HG03159 (cell line): ENCODE measurements at regions not wholly inside any gene's neighbourhood (a gene's known extent, or its start where the extent isn't known, plus 50 kb on each side); places are given as distances from the start of the nearest gene placed in this dataset.

Experiments
- ATAC-seq: cut with Tn5 transposase; IDR thresholded peaks from one replicate; pipeline ENCODE4 v1.9.1; 2021; ENCODE audit warnings: mild to moderate bottlenecking, moderate library complexity; ENCODE audit not compliant: unreplicated experiment

DNA sequence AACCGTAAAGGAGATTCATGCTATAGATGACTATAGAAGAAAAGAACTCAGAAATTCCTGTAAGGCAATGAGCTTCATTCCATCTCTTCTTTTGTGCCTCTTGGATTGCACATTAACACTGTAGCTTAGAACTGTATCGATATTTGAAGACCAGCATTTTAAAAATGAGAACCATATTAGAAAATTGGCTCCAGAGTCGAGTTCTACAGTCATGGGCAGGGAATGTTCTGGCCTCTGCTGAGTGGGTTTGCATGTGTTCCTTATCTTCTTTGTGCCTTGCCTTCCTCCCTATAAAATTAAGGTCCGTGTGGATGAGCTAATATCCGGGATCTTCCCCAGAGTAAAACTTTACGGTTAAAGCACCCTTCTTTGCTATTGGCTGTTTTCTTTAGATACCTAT, 77.4 kb upstream of the PLCL2 start:
- no peak for ATAC-seq

DNA sequence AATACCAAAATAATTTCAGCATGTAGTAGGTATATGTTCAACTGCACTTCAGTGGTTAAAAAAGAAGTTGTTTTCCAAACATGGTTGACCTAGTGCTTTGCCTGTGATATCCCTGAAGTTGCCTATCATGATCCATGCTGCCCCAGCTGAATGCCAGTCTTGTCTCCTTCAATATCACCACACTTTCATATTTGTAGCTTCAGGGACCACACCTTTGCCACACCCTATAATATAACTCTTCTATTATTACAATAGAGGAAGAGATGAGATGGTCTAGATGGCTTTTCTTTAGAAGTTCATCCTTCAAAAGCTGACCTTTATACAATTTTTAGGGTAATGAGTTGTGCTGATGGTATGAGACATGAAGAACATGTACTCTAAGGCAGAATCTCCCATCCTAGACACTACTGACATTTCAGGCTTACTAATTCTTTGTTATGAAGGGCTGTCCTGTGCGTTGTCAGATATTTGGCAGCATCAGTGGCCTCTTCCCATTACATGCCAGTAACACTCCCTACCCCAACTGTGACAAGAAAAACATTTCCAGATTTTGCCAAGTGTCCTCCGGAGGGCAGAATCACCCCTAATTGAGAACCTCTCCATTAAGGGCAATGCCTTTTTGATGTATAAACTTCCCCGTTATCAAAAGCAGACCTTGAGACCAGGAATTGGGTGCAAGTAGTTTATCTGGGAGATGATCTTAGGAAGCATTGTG, 76.2 kb upstream of the PLCL2 start:
- no peak for ATAC-seq

DNA sequence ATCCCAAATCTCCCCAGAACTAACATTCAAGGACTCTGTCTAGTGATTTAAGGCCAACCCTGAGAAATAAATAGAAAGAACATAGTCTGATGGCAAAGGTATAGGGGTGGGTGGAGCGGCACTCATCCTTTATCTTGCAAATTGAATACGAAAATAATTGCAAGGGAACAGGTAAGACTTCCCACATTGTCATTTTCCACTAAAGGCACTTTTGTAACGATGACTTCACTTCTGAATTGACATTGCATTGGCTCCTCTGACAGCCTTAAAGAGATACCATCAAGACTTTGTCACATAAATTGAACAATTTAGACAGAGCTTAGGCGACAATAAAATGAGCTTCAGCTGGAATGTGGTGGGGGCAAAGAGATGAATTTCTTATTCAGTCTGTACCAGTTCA, 75.3 kb upstream of the PLCL2 start:
- no peak for ATAC-seq

DNA sequence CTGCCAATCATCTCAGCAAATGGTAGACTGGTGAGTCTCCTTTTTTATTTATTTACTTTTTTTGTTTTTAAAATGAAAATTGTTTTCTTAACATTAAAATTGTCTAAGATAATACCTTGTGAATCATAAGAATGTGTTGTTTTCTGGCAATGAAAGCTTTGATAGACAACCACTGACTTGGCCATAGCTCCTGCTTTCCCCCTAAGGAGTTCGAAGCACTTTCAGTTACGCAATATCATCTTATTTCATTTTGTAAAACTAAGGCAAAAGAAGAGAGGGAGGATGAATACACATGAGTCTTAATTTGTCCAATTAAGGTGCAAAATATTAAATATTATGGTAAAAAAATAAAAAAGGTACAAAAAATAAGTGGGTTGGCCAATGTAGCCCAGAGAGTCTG, 74.8 kb upstream of the PLCL2 start:
- no peak for ATAC-seq

DNA sequence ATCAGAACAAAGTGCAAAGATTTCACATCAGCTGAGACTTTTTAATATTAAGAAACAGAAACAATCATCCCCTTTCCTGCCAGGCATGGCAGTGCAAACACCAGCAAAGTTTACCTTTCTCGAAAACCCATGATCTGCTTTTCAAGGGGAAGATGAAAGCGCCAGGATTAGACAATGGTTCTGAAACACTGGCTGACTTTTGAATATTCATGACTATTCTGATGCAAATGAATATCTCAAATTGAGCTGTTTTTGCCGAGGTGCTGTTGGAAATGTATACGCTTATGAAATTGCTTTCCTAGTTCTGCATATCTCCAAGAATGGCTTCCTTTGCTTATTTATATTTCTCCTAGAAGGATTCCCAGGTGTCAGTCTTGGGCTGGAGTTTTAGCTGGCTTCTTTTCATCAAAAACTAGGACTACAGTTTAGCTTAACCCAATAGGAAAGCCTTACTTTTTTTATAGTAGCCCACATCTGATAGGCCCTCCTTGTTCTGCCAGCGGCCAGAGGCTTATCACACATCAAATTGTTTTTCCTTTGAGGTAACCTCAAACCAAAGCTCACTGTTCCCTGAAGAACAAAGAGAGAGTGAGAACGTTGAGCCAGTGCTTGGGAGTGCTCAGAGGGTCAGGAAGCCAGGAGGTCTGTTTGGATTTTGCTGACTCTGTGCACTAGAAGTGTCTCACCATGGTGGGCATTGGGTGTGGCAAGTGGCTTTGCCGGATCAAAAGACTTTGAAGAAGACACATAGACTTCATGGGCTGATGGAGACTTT, 74.0 kb upstream of the PLCL2 start:
- no peak for ATAC-seq

DNA sequence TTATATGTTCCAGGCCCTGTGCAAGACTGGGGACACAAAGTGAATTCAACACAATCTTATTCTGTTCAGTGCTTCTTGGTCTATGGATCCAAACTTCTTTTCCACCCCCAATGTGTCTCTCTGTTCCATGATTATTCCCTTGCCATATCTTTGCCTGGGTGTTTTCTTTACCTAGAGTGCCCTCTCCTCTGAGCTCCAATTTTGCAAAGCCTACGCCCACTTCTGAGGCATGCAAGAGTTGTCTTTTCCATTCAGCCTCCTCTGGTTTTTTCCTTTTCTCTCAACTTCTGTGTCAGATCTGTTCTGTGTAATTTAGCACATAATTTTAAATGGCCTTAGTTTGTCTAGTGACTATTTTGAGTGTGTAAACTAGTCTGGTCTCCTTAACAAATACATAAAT, 72.8 kb upstream of the PLCL2 start:
- no peak for ATAC-seq

DNA sequence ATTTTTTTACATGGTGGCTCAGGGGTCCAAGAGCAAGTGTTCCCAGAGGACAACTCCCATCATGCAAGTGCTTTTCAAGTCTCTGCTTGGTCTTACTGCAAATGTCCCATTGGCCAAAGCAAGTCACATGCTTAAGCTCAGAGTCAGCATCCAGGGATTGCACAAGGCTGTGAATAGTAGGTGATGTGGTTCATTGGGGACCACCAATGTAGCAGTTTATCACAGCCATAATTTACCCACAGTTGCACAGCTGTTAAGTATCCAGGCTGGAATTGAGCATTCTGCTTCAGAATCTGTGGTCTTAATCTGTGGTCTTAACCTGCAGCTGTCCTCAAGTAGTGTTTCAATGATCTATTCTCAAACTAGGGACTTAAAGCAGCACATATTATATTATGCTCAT, 71.4 kb upstream of the PLCL2 start:
- no peak for ATAC-seq

DNA sequence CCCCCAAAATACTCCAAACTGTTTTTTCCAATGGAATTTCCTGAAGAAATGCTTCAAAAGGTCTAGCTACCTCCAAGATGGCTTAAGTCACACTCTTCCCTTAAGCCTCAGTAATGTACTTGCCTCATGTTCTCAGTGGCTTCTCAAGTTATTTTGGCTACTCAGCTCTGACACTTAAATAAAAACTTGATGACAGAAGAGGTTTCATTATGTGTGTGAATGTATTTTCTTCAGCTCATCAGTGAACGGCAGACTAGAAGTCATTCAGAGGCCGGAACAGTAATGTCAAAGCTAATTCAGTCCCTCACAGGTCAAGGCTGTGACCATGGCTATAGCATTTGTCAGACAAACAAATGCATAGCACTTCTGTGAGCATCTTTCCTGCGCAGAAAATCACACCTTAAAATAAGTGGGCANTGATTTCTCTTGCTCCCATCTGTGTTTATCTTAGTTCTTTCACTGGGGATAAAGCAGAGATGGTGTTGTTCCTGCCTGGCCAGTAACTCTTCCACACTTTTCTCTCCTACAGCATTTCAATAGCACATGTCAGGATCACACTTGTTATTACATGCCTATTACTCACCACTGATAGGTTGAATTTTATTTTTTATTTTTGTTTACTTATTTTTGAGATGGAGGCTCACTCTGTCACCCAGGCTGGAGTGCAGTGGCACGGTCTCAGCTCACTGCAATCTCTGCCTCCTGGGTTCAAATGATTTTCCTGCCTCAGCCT, 68.5 kb upstream of the PLCL2 start:
- ATAC-seq: no peak

DNA sequence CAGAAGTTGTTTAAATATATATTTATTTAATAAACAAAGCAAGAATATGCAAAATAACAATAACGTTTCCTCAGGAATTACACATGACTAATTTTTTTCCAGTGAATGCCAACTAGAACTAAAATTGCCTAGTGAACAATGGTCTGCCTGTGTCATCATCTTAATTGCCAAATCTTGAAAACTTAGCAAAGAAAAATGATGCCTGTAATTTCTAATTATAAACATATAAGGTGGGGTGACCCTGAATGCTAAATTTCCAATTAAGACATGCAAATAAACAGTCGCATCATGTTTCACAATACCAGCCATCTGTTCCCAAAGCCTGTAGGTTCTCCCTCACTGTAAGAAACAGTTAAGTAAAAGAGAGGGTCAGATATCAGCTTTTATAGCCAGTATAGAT, 67.6 kb upstream of the PLCL2 start:
- ATAC-seq: no peak

DNA sequence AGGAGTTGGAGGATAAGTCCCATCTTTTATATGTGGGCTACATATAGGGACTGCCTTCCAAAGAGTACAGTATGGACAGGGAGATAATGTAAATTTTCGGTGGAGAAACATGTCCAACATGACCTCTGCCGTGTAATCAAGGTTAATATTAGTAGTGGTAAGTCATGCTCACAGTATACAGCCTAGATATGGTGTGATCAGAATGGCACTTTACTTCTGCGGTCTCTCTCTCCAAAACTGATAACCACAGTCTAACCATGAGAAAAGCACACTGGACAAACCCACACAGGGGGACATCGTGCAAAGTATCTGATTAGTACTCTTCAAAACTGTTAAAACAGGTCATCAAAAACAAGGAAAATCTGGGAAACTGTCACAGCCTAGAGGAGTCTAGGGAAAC, 66.6 kb upstream of the PLCL2 start:
- no peak for ATAC-seq

DNA sequence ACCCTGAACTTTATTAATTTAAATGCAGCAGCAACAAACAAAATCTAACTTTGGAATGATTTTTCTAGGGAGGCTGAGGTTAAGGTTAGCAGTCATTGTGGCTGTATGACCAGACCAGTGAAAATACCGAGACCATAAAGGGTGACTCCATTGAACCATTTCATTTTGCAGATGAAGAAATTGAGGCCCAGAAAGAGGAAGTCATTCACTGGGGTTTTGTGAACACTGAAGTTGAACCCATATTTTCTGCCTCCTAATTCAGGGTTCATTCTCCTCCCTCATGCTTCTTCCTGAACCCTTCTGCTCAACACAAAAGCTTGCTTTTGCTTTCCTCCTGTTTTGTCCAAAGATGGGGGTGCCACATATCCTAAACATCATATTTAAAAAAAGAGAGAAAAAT, 65.8 kb upstream of the PLCL2 start:
- no peak for ATAC-seq

DNA sequence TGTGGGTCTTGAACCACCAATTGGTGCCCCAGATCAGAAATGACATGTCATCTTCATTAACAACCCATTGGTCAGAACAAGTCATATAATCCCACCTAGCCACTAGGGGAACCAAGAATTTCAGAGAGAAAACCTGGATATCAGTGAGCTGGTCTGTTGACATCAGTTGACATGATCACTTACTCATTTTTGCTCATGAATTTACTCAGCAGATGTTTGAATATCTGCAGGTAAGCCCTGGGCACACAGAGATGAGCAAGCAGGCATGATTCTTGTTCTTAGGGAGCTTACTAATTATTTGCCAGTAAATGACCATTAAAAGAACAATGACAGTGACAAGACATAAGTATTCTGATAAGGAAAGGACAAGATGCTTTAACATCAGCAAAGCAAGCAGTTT, 64.3 kb upstream of the PLCL2 start:
- ATAC-seq: no peak

DNA sequence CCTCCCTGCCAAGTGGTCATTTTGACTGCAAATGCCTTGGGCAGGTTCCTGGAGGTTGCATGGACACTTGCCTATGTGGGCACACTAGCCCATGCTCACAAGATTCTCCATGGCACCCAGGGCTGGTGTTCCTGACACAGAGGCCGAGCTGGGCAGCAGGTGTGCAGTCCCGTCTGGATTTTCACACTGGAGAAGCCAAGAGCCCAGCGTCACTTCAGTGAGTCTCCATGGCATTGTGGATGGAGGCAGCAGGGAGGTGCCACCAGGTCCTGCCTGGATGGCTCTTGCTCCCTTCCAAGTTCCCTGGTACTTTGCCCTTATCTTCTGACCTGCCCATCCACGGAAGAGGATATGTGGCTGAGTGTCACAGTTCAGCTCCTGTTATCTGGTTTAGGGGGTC, 63.7 kb upstream of the PLCL2 start:
- no peak for ATAC-seq

DNA sequence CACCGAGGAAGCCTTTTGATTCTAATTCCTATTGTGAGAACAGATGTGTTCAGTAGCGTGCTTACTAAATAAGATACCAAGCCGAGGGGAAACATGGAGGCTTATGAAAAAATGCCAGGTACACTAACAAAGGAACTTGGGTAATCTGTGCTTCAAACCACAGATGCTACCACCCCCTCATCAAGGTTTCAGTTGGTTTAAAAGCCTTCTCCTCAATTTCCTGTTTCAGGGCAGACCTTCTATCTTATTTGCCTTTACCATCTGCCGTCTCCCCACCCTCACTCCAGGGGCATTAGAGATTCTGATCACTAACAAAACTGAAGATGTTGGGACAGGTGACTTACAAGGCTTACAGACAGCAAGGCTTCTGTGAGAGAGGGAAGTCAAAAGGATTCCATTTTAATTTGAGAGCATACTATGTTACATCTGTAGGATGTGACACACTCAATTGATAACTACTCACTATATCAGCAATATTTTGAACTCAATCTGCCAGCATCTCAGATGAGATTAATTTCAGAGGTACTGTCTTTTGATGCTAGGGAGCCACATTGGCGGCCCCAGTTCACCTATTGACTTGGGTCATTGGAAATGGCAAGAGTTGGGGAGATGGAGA, 60.6 kb upstream of the PLCL2 start:
- ATAC-seq: peak; percentile 74

DNA sequence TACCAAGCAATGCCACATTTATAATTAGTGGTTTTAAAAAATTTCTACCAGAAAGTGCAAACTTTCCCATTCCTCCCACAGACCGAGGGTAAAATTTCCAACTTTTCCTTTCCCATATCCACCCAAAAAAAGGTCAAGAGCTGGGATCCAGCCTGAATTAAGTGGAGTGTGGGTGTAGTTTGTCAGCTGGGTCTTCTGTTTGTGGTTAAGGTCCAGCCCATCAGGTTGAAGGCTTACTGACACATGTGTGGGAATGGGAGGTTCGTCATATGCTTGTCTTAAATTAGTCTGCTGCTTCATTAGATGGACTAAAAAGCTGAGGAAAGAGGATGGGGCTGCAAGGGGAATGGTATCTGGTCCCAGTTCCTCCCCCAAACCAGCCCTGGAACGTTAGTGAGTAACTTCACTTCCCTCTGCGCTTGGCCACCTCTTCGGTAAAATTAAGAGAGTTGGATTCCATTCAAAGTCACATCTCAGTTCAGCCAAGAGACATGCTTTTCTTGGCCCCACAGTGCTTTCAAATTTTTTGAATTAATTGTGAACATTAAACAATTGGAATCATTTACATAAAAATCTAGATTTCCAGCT, 59.0 kb upstream of the PLCL2 start:
- no peak for ATAC-seq

DNA sequence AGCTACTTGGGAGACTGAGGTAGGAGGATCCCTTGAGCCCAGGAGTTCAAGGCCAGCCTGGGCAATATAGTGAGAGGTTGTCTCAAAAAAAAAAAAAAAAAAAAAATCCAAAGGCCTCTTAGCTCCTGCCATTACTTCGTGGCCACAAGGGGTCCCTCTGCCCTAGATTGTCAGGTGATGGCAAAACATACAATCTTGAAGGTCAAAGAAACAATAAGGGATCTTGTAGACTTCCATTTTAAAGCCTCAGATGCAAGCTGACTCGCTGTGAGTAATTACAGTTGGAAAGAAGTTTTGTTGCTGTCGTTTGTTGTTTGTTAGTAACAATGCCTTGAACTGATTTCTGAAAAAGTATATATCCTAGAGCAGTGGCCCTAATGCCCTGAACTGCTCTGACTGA, 55.9 kb upstream of the PLCL2 start:
- no peak for ATAC-seq

DNA sequence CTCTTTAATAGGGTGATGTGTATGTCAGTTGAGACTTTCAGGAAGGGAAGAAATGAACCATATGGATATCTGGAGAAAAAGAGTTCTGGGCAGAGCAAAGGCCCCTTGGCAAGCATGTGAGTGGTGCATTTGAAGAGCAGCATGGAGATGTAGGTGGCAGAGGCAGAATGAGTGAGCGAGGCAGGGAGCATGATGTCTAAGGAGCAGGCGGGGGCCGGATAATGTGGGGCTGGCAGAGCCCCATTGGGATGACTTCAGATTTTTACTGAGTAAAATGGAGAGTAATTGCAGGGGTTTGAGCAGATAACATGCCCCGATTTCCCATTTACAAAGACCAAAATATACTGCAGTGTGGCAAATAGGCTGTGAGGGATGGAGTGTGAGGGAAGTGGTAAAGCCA, 52.9 kb upstream of the PLCL2 start:
- no peak for ATAC-seq

DNA sequence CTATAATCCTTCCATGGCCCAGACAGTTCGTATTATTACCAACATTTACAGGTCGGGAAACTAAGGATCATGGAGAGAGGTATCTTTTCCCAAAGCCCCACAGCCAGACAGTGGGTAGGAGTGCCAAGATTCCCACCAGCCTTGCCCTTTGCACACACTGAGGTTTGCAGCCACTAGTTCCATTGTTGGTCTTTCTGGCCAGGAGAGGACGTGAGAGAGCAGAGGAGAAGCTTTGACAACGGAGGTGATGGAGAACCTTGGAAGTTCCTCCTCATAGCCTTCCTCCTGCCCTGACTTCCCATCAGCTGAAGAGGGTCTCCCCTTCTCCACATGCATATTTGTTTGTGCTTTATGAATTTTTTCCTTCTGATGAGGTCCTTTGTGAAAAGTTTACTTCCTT, 50.5 kb upstream of the PLCL2 start:
- no peak for ATAC-seq

DNA sequence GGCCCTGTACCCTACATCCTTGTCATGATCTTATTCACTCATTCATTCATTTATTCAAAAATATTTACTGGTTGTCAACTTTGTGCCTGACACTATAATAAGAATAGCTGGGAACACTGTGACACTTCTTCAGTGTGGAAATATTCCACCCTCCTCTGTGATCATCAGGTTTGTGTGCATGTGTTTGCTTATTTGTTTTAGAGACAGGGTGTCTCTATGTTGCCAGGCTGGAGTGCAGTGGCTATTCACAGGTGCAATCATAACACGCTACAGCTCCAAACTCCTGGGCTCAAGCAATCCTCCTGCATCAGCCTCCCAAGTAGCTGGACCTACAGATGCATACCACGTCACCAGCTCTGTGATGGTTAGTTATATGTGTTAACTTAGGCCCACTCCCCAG, 50.0 kb upstream of the PLCL2 start:
- no peak for ATAC-seq
